ENCODE measurements at regions not wholly inside any gene's neighbourhood (a gene's known extent, or its start where the extent isn't known, plus 50 kb on each side); places are given as distances from the start of the nearest gene placed in this dataset.

DNA sequence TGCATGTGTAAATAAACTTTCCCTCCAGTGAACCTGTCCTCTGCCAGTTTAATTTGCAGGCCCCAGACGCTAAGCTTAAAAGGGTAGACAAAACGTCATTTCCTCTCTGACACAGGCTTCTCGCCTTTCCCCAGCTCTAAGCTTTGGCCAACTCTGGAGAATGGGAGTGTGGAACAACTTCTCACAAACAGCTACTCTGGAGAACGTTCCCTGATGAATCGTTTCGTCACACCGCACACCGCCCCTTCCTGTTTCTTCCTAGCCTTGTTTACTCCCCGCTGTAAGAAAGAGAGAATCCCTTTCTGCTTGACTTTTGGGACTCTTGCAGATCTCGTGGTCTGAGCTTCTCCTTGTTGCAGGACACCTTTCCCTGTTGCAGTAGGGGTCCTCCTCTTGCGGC, 564.2 kb downstream of the TCERG1L start:
- DNase-seq, result no peak

DNA sequence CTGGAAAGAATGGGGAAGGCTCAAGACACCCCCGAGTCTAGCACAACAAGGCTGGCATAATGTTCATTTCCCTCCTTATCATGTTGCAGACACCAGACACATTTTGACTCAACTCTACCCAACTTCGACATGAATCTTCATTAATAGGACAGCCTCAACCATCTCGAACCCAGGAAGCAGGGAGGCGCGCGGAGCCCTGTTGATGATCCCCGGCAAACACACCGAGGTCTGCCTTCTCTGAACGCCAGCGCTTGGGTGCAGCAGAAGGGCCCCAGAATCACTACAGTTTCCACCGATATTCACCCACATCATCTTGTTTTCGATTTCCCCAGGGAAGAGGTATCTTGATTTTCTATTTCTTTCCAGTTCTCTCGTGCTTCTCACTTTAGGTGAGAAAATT, 563.6 kb downstream of the TCERG1L start:
- DNase-seq, result no peak

DNA sequence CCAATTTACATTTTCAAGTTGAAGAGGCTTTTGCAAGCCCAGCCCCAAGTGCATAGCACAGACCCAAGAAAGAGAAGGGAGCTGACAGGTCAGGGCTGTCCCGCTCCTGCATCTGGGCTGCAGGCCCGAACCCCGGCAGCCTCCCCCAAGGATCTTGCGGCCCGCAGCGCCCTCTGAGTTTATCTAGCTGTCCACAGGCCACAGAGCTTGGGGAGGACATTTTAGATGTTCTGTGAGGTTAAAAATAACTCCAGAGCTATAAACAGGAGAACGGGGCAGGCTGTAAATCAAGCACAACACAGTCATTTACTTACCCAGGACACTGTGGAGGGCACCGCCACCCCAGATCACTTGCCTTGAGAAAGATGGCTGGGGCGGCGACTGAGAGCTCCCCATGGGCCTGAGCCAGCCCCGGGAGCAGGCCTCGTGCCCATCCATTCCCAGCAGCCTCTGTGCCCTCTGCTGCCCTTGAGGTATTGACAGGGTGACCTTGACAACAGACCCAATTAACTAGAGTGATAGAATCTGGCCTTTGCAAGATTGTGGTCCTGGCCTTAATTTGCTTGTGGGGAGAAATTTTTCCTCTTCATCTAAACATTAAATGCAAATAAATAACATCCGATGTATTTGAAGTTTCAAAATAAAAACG, 563.0 kb downstream of the TCERG1L start:
- no peak for DNase-seq

DNA sequence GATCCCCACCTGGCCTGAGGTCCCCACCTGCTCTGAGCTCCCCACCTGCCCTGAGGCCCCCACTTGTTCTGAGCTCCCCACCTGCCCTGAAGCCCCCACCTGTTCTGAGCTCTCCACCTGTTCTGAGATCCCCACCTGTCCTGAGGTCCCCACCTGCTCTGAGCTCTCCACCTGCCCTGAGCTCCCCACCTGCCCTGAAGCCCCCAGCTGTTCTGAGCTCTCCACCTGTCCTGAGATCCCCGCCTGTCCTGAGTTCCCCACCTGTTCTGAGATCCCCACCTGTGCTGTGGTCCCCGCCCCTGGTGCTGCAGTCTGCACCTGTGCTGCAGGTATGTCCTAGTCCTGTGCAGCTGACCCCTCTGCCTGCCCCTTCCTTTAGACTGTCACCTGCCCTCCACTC, 561.6 kb downstream of the TCERG1L start:
- no peak for DNase-seq

DNA sequence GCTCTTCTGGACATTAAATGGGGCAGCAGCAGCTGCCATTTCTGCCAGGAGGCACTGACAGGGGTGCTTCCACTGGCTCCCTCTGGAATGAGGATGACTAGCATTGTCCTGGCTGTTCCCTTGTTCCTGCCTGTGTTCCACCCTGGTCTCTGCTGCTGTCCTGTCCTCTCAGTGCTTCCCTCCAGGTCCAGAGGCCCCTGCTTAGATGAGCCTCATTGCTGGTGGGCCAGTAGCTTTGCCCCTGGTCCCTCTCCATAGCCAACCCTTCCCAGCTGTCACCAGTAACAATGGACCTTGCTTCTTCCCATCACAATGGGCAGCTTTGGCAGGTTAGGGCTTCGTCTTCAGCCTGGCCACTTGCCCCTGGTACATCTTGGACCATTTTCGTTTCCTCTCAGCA, 561.1 kb downstream of the TCERG1L start:
- no peak for DNase-seq

DNA sequence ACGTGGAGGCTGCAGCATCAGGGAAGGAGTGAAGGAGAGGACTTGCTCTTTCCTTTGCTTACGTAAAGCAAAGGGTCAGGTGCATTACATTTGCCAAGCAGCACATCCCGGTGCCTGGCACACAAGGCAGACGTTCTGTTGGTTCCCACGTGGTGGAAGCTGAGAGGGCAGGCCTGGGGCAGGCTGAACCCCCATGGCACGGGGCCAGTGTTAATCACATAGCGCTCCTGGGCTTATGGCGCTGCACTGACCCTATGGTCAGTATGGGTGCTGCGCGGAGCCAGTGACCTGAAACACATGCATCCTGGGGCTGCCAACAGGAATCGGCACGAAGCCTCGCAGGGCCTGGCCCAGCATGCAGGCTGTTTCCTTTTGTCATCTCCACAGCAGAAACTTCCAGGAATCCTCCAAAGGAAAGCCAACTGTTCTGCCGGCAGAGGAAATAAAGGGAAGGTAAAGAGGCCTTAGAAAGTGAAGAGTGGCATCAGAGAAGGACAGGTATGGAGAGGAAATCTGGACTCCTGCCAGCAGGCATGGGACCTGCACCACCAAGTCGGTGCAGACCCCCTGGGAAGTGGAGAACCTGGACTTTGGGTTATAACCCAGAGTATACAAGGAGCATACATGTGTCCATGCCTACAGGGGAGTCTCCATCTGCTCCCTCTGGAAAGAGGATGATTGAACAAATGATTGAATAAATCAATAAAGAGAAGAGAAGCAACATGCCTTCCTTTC, 560.2 kb downstream of the TCERG1L start:
- DNase-seq, result no peak

DNA sequence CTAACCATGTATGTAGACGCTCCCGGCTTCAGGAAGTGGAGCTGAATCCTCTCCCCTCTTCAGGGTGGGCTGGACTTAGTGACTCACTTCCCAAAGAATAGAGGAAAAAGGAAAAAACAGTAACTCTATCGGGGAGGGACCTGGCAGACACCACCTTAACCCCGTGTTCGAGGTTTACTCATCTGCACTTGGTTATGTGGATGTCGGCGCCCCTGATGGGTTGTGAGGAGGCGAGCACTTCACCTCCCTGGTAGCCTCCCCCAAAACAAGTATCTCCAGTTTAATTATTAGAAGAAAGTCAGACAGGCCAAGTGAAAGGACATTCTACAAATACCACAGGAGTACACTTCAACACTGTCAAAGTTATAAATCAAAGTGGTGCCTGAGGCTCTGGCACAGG, 559.7 kb downstream of the TCERG1L start:
- no peak for DNase-seq

DNA sequence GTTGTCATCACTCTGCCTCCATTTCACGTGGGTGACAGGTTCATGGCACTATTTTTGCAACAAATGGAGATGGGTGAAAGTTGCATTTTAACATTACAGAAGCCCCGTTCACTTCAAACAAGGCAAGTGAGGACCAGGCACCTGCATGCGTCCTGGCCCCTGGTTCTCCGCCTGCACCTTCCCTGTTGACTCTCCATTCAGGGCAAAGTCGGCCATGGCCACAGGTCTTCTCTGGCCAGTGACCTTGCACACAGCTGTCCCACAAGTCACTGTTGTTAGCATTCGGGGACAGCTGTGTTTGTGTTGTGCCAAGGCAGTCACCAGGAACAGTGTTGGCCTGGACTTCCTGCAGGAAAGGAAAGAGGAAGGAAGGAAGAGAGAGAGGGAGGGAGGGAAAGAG, 554.9 kb downstream of the TCERG1L start:
- no peak for DNase-seq

DNA sequence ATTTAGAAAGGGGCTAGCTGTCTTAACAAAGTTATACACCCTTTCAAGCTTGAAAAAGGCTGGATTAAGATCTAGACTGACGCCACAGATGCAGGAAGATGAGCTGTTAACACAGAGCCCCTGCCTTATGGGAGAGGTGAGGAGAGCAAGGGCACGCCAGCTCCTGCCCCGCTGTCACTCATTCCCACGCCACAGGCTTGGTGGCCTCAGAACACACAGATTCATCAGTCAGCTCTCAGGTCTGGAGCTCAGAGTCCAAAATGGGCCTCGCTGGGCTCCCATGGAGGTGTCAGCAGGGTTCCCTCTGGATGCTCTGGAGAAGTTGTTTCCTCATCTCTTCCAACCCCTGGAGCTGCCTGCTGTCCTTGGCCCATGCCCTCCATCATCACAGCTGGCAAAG, 554.2 kb downstream of the TCERG1L start:
- no peak for DNase-seq

DNA sequence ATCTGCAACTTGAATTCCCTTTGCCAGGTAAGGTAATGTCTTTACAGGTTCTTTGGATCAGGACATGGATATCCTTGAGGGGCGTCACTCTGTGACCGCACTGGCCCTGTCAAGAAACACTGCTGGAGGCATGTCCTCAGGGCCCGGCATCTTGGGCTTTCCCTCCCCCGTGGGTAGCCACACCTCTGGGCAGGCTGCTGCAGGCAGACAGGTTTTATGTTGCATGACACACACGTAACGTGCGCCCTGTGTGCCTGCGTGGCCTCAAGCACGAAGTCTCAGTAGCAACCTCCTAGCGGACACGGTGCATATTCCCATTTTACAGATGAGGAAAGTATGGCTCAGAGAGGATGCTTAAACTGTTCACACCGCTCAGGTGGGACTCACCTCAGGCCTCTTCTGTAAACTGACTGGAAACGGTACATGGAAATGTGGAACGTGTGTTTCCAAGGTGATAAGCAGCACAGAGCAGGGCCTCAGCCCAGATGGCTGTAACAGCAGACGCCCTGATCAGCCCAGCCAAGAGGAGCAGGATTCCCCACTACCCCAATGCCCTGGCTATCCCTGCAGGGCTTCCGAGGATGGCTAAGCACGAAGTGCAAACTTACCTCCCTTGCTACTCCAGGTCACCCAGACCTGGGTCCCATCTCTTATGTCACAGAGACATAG, 553.6 kb downstream of the TCERG1L start:
- no peak for DNase-seq

DNA sequence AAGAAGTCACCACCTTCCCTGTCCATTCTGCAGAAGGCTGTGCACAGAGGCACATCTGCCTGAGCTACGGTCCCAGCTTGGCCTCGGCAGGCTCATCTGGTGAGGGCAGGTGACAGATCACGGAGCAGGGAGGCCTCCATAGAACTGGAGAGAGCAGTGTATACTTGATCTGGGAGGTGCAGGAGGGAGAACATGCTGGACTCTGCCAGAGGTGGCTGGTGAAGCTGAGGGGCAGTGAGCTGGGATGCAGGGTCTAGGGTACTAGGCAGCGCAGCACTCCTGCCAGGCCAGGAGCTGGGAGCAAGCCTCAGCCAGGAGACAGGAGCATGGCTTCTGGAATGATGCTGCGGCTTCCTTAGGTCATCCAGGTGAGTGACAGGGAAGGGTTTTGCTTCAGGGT, 553.0 kb downstream of the TCERG1L start:
- no peak for DNase-seq

DNA sequence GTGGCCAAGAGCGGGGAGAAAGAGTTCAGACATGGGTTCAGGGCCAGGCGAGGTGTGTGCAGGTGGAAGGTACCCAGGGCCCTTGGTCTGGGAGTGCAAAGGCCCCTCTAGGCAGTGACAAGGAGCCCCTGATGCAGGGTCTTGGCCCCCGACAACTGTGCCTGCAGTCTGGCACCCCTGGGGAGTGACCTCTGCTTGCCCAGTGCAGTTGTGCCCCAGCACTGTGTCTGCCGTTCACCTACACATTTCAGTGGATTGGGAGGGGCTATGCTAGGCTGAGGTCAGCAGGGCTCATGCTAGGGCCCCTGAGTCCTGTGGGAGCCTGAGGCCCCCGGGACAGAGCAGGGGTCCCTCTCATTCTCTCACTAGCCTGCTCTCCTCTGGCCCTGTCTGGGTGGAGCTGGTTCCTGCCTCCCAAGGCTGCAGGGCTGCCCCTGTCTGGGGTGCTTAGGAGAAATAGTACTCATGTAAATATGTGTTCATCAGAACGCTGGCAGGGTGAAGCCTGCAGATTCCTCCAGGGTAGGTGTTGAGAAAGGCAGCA, 550.4 kb downstream of the TCERG1L start:
- DNase-seq, result no peak

DNA sequence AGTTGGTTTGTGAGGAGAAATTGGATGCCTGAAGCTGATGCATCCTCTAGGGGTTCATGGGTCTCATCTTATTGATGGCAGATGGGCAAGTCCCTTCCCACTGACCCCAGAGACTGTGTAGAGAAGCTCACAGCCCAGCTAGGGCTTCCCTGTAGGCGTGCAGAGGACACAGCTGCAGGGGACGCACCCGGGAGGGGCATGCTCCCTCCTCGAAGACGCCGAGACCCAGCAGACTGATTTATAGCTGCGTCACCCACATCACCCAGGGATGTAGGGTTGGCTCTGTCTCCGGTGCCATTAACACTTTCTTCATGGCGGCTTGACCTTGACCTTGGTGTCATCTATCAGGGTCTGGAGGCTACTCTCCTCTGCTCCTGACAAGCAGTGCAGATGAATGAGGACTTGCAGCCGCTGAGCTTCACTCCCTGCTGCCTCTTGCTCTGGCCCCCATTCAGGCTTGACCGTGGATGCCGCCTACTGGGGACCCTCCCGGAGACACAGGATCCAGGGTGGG, 549.7 kb downstream of the TCERG1L start:
- no peak for DNase-seq

DNA sequence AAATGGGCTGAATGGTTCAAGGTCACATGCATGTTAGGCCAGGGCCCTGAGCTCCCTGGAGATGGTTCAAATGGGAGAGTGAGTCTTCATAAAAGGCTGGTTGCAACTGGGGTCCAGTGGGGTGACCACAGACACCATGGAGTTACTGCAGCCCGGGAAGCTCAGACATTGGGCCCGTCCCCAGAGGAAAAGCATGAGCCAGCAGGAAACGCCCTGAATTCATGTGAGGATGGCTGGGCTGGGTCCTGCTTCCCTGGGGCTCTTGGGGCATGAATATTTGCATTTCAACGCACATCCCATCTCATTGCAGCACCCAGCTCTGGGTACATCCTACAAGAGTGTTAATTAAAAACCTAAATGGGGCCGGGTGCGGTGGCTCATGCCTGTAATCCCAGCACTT, 549.0 kb downstream of the TCERG1L start:
- no peak for DNase-seq

DNA sequence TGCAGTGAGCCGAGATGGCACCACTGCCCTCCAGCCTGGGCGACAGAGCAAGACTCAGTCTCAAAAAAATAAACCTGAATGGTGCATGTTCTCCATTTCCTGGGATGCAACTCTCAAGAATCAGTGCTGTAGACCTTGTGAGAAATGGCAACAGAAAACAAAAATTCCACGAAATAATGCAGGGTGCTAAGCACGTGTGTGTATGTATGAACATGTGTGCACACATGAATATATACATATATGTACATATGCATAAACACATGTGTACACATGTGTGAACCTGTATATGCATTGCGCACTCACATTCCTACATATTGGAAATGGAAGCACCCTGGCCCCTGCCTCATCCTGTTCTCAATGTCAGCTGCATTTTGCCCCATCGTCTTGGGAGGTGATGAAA, 548.5 kb downstream of the TCERG1L start:
- DNase-seq, result no peak

DNA sequence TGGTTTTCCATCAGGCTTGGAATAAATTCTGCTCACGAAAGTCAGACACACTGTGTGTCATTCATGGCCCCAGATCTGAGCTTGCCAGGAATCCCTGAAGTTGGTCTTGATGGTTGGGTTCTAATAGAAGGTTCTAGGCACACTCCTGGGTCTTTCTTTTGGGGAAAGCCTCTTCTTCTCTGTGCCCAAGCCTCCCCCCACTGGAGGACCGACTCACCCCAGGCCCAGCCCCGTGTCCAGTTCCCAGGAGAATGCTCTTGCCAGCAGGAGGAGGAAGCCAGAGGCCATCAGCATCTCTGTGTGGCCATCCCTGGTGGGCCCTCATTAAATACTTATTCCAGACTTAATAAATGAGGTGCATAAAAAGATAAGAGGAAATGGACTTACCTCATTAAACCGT, 548.0 kb downstream of the TCERG1L start:
- DNase-seq, result no peak

DNA sequence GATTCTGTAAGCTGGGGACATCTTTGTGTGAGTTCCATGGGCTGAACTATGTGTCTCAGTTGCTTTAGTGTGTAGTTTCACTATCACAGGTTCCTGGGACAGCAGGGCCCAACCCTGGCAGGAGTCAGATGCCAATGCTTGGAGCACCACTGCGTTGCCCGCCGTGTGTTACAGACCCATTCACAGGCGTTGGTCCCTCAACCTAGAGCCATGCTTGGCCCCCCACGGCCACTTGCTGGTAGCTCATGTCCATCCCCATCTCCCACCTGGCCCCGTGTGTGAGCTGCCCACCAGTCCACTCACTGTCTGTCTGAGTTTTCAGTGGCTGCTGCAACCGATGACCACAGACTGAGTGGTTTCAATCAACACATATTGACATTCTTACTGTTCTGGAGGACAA, 546.9 kb downstream of the TCERG1L start:
- DNase-seq, result no peak

DNA sequence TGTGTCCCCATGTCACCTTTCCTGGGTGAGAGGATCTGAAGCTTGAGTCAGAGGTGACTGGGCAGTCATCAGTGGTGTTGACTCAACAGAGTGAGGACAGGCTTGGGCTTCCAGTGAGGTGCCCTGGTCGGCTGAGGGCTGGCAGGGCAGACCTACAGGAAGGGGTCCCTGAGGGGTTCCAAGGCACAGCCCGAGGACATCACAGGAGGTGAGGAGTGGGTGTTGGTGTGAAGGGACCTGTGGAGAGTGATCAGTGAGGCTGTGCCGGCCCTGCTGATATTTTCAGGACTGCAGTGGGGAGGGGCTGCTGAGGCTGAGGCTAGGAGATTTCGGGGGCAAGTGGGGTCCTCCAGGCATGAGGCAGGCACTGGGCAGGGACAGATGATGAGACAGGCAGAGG, 545.5 kb downstream of the TCERG1L start:
- DNase-seq, result no peak

DNA sequence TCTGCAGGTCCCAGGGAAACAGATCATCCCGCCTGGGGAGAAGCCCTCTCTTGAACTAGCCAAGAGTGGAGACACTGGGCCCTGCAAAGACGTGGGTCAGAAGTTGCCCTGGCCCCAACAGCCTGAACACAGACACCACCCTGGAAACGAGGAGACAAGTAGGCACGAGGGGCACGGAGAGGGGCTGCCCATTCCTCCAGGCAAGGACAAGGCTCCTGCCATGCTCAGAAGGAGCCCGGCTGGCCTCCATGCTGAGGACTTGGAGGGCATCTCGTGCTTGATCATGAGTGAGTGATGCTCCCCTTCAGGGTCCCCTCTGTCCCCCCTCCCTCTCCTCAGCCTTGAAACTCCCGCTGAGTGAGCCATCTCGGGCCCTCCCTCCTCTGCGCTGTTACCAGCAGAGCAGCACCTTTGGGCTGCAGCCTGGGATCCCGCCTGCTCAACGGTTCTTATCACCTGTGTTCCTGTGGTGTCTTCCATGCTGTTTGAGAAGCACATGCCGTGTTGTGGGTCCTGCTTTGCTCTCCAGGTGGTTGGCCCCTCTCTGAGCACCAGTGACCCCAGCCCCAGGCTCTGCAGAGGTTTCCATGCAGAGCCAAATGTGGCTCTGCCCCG, 544.3 kb downstream of the TCERG1L start:
- DNase-seq, result no peak

DNA sequence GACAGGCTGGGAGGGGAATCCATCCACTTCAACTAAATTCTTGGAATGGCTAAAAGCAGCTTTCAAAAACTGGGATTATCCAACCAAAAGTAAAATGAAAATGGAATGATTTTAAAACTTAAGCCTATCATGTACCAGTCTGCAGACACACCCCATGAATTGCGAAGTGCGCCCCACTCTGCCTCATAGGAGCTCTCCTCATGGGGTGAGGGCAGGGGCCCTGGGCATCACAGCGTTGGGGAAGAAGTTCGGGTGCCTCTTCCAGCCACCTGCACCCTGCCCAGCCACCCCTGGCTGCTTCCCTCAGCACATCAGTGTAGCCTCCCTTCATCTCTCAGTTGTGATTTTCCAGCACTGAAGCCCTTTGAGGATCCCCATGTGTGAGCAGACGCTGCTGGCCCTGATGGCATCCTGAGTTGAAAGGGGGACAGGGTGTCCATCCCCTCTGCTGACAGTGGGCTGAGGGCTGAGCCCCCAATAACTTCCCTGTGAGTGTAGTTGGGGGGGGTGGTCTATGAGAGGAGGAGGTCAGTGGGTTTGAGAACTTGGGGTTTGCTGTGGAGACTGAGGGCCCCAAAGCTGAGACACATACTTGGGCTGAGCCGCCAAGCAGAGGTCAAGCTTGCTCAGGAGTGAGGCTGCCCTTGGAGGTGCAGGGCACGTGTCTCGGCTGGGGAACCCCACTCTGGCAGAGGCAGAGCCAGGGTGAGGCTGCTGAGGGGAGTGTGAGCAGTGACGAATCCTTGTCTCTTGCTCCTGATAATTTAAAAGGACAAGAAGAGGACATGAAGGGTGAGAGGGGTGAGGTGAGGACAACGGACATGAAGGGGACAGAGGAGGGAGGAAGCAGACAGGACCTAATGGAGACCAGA, 542.1 kb downstream of the TCERG1L start:
- DNase-seq, result no peak

DNA sequence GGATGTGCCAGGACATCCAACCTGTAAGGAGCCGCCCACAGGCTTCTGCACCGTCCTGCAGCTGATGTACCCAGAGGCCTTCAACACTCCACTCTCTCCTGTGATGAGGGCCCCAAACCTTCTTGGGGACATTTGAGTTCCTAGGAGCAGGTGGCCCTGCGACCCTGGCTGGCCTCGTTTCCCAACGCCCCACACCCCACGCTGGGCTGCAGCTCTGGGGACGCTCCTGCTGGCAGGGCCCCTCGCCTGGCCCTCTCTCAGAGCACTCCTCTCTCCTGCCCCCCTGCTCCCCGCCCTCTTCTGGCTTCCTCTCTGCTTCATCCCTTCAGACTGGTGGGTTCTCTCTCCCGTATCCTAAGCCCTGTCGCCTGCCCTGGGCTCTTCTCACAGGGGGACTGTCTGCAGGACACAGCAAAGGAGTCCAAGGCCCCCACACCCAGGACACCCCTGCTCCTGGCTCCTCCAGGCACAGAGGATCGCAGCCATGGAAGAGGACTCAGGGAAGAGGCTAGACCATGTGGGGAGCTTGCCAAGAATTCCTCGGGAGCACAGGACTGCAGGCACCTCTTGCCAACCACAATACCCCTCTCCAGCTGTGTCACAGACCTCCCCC, 541.4 kb downstream of the TCERG1L start:
- no peak for DNase-seq

DNA sequence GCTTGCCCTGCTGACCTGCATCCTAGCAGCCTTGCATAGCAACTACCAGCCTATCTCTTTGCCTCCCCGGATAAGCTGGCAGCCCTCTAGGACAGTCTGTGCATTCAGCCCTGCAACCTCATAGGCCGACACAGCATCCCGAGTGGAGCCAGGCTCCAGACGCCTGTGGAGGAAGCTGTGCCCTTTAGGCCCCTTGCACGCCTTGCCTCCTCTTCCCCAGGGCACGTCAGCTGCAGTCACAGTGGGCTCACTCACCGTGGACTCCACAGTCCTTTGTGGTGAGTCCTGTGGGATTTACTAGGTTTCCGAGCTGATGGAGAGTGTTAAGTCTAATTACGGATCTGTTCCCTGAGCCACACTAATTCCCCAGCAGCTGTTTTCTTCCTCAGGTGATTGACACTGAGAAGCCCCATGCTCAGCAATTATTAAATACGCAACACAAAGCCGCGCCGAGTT, 540.0 kb downstream of the TCERG1L start:
- DNase-seq, result no peak
